ENCODE measurements at regions not wholly inside any gene's neighbourhood (a gene's known extent, or its start where the extent isn't known, plus 50 kb on each side); places are given as distances from the start of the nearest gene placed in this dataset.
"Not testable (repeated sequence)": the region's sequence is repeated elsewhere in the genome, so short reads cannot be mapped to it uniquely, and the experiment has no call there.

DNA sequence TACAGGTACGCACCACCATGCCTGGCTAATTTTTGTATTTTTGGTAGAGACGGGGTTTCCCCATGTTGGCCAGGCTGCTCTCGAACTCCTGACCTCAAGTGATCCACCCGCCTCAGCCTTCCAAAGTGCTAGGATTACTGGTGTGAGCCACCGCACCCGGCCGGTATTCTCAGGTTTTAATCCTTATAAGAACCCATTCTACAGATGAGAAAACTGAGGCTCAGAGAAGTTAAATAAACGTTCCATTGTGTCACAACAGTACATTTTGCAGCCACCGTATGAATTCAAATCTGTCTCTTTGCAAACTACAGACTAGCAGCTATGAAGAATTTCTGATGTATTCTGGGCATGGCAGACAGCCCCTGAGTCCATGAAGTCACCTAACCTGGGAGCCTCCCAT lies 60.9 kb upstream of the LAPTM4A start:
- H3K79me2 ChIP-seq (ENCODE audit: control insufficient read depth in 1 of 2, insufficient read depth in 2 of 2, low read length in 2 of 2); H3K23me2 ChIP-seq (ENCODE audit: low read depth, low read length); H4K91ac ChIP-seq (replicated peaks; ENCODE audit: insufficient read length, low read length); H2AK5ac ChIP-seq (ENCODE audit: low read depth, low read length); H3K23ac ChIP-seq (ENCODE audit: insufficient read length); FAIRE-seq; H2BK5ac ChIP-seq (ENCODE audit: low read depth, low read length); H3K56ac ChIP-seq (replicated peaks; ENCODE audit: insufficient read length, low read depth, low read length); H3K18ac ChIP-seq (ENCODE audit: extremely low read depth, low read length); H3K4me2 ChIP-seq (ENCODE audit: insufficient read depth in 1 of 2, low read depth in 2 of 2, low read length in 2 of 2); H3K36me3 ChIP-seq (ENCODE audit: control insufficient read depth in 2 of 4, insufficient read depth in 4 of 4, low read length in 3 of 4); H3K79me1 ChIP-seq (ENCODE audit: low read depth, low read length); DNase-seq (ENCODE audit: low read depth in 1 of 2, low spot score in 2 of 2); H2AFZ ChIP-seq (ENCODE audit: low read length); H3K27me3 ChIP-seq (replicated peaks in 1 of 4; ENCODE audit: control insufficient read depth in 3 of 4, extremely low read depth in 1 of 4, insufficient read depth in 3 of 4, low read length in 3 of 4); H3K14ac ChIP-seq (ENCODE audit: insufficient read length); H2BK15ac ChIP-seq (ENCODE audit: low read length); H2BK20ac ChIP-seq (ENCODE audit: low read length); H3K9ac ChIP-seq (replicated peaks in 1 of 4; ENCODE audit: extremely low read depth in 1 of 4, low read depth in 3 of 4, low read length in 3 of 4); H3K4me1 ChIP-seq (replicated peaks in 1 of 4; ENCODE audit: control insufficient read depth in 3 of 4, insufficient read depth in 4 of 4, low read length in 3 of 4); H2BK120ac ChIP-seq (replicated peaks; ENCODE audit: low read depth, low read length); H4K8ac ChIP-seq (ENCODE audit: extremely low read depth, insufficient read depth, low read length); H2BK12ac ChIP-seq (ENCODE audit: low read depth, low read length); H3K9me3 ChIP-seq (ENCODE audit: insufficient read depth in 2 of 2, low read depth in 1 of 2, low read length in 1 of 2); H4K5ac ChIP-seq (ENCODE audit: insufficient read length, low read depth, low read length); H4K20me1 ChIP-seq (replicated peaks in 1 of 2; ENCODE audit: control insufficient read depth in 1 of 2, insufficient read depth in 2 of 2, low read length in 2 of 2); H3K27ac ChIP-seq (ENCODE audit: low read depth, low read length); POLR2A ChIA-PET (ENCODE audit: partially characterized antibody); H3K4me3 ChIP-seq (ENCODE audit: extremely low read depth in 1 of 4, insufficient read depth in 2 of 4, low read depth in 3 of 4, low read length in 4 of 4); H3K4ac ChIP-seq (replicated peaks; ENCODE audit: insufficient read length, low read depth, low read length): not testable (repeated sequence)
- CTCF ChIA-PET (ENCODE audit: partially characterized antibody): interaction anchor here (4.8 to 12.8 kb wide), 2 partner anchors 23 to 72 kb away, joined by 19 to 163 read pairs; no protein-coding TSS in a partner anchor
- WGBS, 2 experiments (ENCODE audit: extremely low coverage in 1 of 2, insufficient coverage in 1 of 2, insufficient read length in 1 of 2, insufficient replicate concordance in 2 of 2, low coverage in 1 of 2, low lambda C conversion rate in 2 of 2, missing lambda C conversion rate in 1 of 2): 93% methylated on average over 9 of the region's 9 CpGs; no CpG with 5 or more reads in 1 of the 2 experiments
